K562 (cell line): ENCODE measurements at regions not wholly inside any gene's neighbourhood (a gene's known extent, or its start where the extent isn't known, plus 50 kb on each side); places are given as distances from the start of the nearest gene placed in this dataset.

Source experiments
- DDX20 ChIP-seq: fragments of 450-650 bp; IDR thresholded peaks from 2 replicates; pipeline ENCODE4 v1.6.1; 2016; ENCODE audit warnings: missing genetic modification characterization, low read depth, mild to moderate bottlenecking, missing compliant biosample characterization, moderate library complexity
- GATAD2B ChIP-seq: fragments of 450-650 bp; IDR thresholded peaks from 2 replicates; pipeline ENCODE4 v1.6.1; 2017; ENCODE audit warnings: mild to moderate bottlenecking, borderline replicate concordance
- GTF2A2 ChIP-seq: IDR thresholded peaks from 2 replicates; pipeline ENCODE4 v1.6.1; 2016; ENCODE audit warnings: mild to moderate bottlenecking, missing genetic modification characterization, missing compliant biosample characterization
- ILF3 ChIP-seq: fragments of 450-650 bp; IDR thresholded peaks from 2 replicates; pipeline ENCODE4 v1.6.1; 2018; ENCODE audit warnings: antibody characterized with exemption, mild to moderate bottlenecking, moderate library complexity, borderline replicate concordance
- RBM17 ChIP-seq: fragments of 200-400 bp; formaldehyde crosslinking; IDR thresholded peaks from 2 replicates; pipeline ENCODE4 v1.6.1; 2017; ENCODE audit warnings: low read depth, mild to moderate bottlenecking, low read length, borderline replicate concordance
- SP2 ChIP-seq: IDR thresholded peaks from 2 replicates; pipeline ENCODE4 v1.6.1; 2011; ENCODE audit warnings: mild to moderate bottlenecking, low read depth, low read length, moderate library complexity; ENCODE audit not compliant: poor library complexity, severe bottlenecking; ENCODE audit errors: extremely low read depth
- YBX1 ChIP-seq: fragments of 450-650 bp; IDR thresholded peaks from 2 replicates; pipeline ENCODE4 v1.7.1; 2016; ENCODE audit warnings: mild to moderate bottlenecking
- ZNF146 ChIP-seq: IDR thresholded peaks from one replicate; pipeline ENCODE4 v1.6.1; 2018; ENCODE audit warnings: missing compliant biosample characterization; ENCODE audit not compliant: unreplicated experiment
- TF ChIP-seq, protein P1 (sequence below): sonication (generic); formaldehyde crosslinking; IDR thresholded peaks from 2 replicates; pipeline ENCODE4 v1.8.1; 2023; ENCODE audit warnings: mild to moderate bottlenecking, missing genetic modification reagents
- TF ChIP-seq, protein P2 (sequence below): fragments of 450-650 bp; formaldehyde crosslinking; IDR thresholded peaks from 2 replicates; pipeline ENCODE4 v1.4.0; 2020; ENCODE audit warnings: mild to moderate bottlenecking
- TF ChIP-seq, protein P3 (sequence below): sonication (generic); formaldehyde crosslinking; IDR thresholded peaks from 2 replicates; pipeline ENCODE4 v1.8.1; 2022; ENCODE audit warnings: missing genetic modification reagents
- TF ChIP-seq, protein P4 (sequence below): fragments of 250-450 bp; sonication (Bioruptor Pico); IDR thresholded peaks from 2 replicates; pipeline ENCODE4 v1.6.1; 2021; ENCODE audit warnings: mild to moderate bottlenecking
- TF ChIP-seq, protein P5 (sequence below): fragments of 450-650 bp; IDR thresholded peaks from 2 replicates; pipeline ENCODE4 v1.6.1; 2016; ENCODE audit warnings: low read depth
- TF ChIP-seq, protein P6 (sequence below): fragments of 250-450 bp; sonication (Bioruptor Pico); IDR thresholded peaks from 2 replicates; pipeline ENCODE4 v1.4.0; 2020; ENCODE audit warnings: mild to moderate bottlenecking

DNA sequence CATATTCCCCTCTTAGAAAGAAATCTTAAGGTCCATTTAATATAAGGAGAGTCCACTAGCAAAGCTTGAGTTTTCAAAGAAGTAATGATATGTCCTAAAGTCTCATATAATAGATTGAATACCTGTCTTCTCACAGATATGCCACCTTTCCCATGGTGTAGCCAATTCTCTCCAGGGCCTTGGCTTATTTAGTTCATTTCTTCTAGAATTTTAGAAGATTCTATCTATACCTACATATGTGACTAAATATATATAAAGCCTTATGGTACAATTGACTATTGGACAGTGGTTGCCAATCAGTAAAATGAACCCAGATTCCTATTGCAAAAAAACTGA, 370.7 kb upstream of the MAF start (continued):
- TF ChIP-seq, protein P1, sequence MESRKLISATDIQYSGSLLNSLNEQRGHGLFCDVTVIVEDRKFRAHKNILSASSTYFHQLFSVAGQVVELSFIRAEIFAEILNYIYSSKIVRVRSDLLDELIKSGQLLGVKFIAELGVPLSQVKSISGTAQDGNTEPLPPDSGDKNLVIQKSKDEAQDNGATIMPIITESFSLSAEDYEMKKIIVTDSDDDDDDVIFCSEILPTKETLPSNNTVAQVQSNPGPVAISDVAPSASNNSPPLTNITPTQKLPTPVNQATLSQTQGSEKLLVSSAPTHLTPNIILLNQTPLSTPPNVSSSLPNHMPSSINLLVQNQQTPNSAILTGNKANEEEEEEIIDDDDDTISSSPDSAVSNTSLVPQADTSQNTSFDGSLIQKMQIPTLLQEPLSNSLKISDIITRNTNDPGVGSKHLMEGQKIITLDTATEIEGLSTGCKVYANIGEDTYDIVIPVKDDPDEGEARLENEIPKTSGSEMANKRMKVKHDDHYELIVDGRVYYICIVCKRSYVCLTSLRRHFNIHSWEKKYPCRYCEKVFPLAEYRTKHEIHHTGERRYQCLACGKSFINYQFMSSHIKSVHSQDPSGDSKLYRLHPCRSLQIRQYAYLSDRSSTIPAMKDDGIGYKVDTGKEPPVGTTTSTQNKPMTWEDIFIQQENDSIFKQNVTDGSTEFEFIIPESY (CRISPR knock-in tag) = no peak
- TF ChIP-seq, protein P2, sequence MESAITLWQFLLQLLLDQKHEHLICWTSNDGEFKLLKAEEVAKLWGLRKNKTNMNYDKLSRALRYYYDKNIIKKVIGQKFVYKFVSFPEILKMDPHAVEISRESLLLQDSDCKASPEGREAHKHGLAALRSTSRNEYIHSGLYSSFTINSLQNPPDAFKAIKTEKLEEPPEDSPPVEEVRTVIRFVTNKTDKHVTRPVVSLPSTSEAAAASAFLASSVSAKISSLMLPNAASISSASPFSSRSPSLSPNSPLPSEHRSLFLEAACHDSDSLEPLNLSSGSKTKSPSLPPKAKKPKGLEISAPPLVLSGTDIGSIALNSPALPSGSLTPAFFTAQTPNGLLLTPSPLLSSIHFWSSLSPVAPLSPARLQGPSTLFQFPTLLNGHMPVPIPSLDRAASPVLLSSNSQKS (CRISPR knock-in tag) = no peak
- TF ChIP-seq, protein P3, sequence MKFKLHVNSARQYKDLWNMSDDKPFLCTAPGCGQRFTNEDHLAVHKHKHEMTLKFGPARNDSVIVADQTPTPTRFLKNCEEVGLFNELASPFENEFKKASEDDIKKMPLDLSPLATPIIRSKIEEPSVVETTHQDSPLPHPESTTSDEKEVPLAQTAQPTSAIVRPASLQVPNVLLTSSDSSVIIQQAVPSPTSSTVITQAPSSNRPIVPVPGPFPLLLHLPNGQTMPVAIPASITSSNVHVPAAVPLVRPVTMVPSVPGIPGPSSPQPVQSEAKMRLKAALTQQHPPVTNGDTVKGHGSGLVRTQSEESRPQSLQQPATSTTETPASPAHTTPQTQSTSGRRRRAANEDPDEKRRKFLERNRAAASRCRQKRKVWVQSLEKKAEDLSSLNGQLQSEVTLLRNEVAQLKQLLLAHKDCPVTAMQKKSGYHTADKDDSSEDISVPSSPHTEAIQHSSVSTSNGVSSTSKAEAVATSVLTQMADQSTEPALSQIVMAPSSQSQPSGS (CRISPR knock-in tag) = no peak
- no peak for TF ChIP-seq GATAD2B
- TF ChIP-seq, protein P4, sequence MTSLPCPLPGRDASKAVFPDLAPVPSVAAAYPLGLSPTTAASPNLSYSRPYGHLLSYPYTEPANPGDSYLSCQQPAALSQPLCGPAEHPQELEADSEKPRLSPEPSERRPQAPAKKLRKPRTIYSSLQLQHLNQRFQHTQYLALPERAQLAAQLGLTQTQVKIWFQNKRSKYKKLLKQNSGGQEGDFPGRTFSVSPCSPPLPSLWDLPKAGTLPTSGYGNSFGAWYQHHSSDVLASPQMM (CRISPR knock-in tag) = no peak
- no peak for TF ChIP-seq YBX1
- TF ChIP-seq SP2 = no peak
- no peak for TF ChIP-seq RBM17
- no peak for TF ChIP-seq ILF3
- no peak for TF ChIP-seq GTF2A2 (tag)
- TF ChIP-seq DDX20 = peak; percentile 16; the same call in 1 of the 2 replicates
- TF ChIP-seq, protein P5, sequence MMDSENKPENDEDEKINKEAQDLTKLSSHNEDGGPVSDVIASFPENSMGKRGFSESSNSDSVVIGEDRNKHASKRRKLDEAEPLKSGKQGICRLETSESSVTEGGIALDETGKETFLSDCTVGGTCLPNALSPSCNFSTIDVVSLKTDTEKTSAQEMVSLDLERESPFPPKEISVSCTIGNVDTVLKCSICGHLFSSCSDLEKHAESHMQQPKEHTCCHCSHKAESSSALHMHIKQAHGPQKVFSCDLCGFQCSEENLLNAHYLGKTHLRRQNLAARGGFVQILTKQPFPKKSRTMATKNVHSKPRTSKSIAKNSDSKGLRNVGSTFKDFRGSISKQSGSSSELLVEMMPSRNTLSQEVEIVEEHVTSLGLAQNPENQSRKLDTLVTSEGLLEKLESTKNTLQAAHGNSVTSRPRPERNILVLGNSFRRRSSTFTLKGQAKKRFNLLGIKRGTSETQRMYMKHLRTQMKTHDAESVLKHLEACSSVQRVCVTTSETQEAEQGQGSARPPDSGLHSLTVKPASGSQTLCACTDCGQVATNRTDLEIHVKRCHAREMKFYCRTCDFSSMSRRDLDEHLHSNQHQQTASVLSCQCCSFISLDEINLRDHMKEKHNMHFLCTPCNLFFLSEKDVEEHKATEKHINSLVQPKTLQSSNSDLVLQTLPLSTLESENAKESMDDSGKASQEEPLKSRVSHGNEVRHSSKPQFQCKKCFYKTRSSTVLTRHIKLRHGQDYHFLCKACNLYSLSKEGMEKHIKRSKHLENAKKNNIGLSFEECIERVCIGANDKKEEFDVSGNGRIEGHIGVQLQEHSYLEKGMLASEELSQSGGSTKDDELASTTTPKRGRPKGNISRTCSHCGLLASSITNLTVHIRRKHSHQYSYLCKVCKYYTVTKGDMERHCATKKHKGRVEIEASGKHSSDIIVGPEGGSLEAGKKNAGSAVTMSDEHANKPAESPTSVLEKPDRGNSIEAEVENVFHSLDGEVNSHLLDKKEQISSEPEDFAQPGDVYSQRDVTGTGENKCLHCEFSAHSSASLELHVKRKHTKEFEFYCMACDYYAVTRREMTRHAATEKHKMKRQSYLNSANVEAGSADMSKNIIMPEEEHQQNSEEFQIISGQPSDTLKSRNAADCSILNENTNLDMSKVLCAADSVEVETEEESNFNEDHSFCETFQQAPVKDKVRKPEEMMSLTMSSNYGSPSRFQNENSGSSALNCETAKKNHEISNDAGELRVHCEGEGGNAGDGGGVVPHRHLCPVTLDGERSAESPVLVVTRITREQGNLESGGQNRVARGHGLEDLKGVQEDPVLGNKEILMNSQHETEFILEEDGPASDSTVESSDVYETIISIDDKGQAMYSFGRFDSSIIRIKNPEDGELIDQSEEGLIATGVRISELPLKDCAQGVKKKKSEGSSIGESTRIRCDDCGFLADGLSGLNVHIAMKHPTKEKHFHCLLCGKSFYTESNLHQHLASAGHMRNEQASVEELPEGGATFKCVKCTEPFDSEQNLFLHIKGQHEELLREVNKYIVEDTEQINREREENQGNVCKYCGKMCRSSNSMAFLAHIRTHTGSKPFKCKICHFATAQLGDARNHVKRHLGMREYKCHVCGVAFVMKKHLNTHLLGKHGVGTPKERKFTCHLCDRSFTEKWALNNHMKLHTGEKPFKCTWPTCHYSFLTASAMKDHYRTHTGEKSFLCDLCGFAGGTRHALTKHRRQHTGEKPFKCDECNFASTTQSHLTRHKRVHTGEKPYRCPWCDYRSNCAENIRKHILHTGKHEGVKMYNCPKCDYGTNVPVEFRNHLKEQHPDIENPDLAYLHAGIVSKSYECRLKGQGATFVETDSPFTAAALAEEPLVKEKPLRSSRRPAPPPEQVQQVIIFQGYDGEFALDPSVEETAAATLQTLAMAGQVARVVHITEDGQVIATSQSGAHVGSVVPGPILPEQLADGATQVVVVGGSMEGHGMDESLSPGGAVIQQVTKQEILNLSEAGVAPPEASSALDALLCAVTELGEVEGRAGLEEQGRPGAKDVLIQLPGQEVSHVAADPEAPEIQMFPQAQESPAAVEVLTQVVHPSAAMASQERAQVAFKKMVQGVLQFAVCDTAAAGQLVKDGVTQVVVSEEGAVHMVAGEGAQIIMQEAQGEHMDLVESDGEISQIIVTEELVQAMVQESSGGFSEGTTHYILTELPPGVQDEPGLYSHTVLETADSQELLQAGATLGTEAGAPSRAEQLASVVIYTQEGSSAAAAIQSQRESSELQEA = no peak
- TF ChIP-seq, protein P6, sequence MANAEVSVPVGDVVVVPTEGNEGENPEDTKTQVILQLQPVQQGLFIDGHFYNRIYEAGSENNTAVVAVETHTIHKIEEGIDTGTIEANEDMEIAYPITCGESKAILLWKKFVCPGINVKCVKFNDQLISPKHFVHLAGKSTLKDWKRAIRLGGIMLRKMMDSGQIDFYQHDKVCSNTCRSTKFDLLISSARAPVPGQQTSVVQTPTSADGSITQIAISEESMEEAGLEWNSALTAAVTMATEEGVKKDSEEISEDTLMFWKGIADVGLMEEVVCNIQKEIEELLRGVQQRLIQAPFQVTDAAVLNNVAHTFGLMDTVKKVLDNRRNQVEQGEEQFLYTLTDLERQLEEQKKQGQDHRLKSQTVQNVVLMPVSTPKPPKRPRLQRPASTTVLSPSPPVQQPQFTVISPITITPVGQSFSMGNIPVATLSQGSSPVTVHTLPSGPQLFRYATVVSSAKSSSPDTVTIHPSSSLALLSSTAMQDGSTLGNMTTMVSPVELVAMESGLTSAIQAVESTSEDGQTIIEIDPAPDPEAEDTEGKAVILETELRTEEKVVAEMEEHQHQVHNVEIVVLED (CRISPR knock-in tag) = 0 out of 2 replicates have a peak, but pooled peaks have one; percentile 4
- no peak for TF ChIP-seq ZNF146 (CRISPR knock-in tag)
